Adrenal gland (tissue), 9 donors: ENCODE measurements at regions not wholly inside any gene's neighbourhood (a gene's known extent, or its start where the extent isn't known, plus 50 kb on each side); places are given as distances from the start of the nearest gene placed in this dataset.

ENCODE experiments used
- DNase-seq, 7 donors: peaks; one replicate each; pipeline ENCODE4 v3.0.0-alpha.2; 2019 to 2020
- H3K27ac ChIP-seq, 5 donors: fragments of 200-600 bp; sonication (generic) in 4 of 5; 1 replicate in 3 of 5; 2 replicates in 2 of 5; pipeline versions ENCODE4 v1.5.1 to v1.8.0; 2016 to 2020; ENCODE audit warnings: mild to moderate bottlenecking in 1 of 5
- H3K27me3 ChIP-seq: fragments of 200-600 bp; 2 replicates; pipeline ENCODE4 v1.8.0; 2021
- H3K36me3 ChIP-seq, 2 donors: fragments of 200-600 bp; replicated peaks in 1 of 2; 1 replicate in 1 of 2; 2 replicates in 1 of 2; pipeline versions ENCODE4 v1.5.1 to v1.8.0; 2018 to 2022
- H3K4me1 ChIP-seq, 2 donors: fragments of 200-600 bp; replicated peaks in 1 of 2; 1 replicate in 1 of 2; 2 replicates in 1 of 2; pipeline versions ENCODE4 v1.5.1 to v1.8.0; 2018 to 2021
- H3K4me3 ChIP-seq, 4 donors: fragments of 200-600 bp; sonication (generic) in 3 of 4; one replicate each; pipeline ENCODE4 v1.5.1; 2016 to 2018
- H3K9me3 ChIP-seq, 3 donors: fragments of 200-600 bp; sonication (generic) in 1 of 3; replicated peaks in 1 of 3; 1 replicate in 2 of 3; 2 replicates in 1 of 3; pipeline versions ENCODE4 v1.5.1 to v1.8.0; 2016 to 2021
- CTCF ChIP-seq, 6 experiments: fragments of 450-650 bp in 4 of 6; fragments of 200-600 bp in 2 of 6; sonication (generic) in 1 of 6; IDR thresholded peaks; 1 replicate in 5 of 6; 2 replicates in 1 of 6; pipeline versions ENCODE4 v1.5.1 to v1.8.0; 2016 to 2021; ENCODE audit warnings: antibody characterized with exemption in 6 of 6, mild to moderate bottlenecking in 2 of 6, moderate library complexity in 1 of 6
- POLR2A ChIP-seq, 2 donors: fragments of 450-650 bp; IDR thresholded peaks; one replicate each; pipeline ENCODE4 v1.6.1; 2017; ENCODE audit warnings: antibody characterized with exemption in 2 of 2, mild to moderate bottlenecking in 2 of 2, moderate library complexity in 1 of 2
- WGBS, 4 donors: extraction: QIAGEN DNeasy Blood & Tissue Kit in 2 of 4; methylation state at CpG; one replicate each; pipeline versions ENCODE4 v1.1.5 to v1.1.7; 2013 to 2017; 5-methylcytosine and 5-hydroxymethylcytosine counted together
- intact Hi-C, 2 donors: fragments of 100-400 bp; cut with DNase I; formaldehyde crosslinking; loops; one replicate each; pipeline versions ENCODE4 v1.14.1 to v1.15.0; 2022 to 2023
- donor health status: healthy with polysubstance abuse.
- donor health status: Bipolar disorder and iron deficiency.
- donor health status: DM: yes; HTN: yes; CAD: no.
- donor health status: DM: no; HTN: no; CAD: no.
- donor health status: DM: no; HTN: no; CAD: no.

DNA sequence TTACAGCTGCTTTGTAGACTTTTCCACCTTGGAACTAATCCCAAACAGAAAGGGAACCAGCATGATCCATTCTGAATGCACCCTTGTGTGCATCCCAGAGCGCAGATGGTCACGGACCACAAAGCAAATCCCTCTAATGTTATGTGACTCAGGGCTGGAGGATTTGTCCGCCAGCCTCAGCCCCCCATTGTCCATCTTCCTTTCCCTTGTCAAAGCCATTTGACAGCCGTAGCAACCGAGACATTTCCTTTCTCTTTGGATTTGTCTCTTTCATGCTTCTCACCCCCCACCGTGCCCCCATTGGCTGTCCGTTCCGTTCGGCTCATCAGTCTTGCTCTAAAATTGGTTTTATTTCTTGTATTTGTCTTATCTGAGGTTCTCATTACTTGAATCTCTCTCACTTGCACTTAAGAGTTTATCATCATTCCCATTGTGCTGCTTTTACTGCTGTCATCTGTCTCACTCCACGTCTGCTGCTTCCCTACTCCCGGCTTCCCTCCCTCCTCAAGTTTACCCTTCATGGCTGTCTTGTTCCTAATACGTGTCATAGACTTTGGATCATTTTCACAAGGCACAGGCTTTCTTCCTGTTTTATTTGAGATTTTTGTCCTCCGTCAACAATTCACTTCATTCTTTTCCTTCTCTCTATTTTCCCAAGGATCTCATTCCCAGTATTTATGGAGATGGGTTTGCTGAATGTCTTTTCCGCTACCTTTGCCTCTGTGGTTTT, 163.4 kb upstream of the ERCC4 start:
- Histone ChIP-seq H3K4me1 (no peaks in the 10 kb centered on the region), H3K4me3 (no peak overlapping the region), H3K27ac (no peak overlapping the region), H3K36me3 (no peaks in the 10 kb centered on the region), H3K27me3 (no peaks in the 10 kb centered on the region), H3K9me3 (no peaks in the 10 kb centered on the region)
- TF ChIP-seq POLR2A (IDR thresholded peaks at IDR 0.05) = no peak
- TF ChIP-seq CTCF (IDR thresholded peaks at IDR 0.05) = no peak
- intact Hi-C loops = no loop called here
- no peak for DNase-seq
- 64 to 76% (median 67%) methylated on average over 14 of the region's 14 CpGs for WGBS, 4 donors

DNA sequence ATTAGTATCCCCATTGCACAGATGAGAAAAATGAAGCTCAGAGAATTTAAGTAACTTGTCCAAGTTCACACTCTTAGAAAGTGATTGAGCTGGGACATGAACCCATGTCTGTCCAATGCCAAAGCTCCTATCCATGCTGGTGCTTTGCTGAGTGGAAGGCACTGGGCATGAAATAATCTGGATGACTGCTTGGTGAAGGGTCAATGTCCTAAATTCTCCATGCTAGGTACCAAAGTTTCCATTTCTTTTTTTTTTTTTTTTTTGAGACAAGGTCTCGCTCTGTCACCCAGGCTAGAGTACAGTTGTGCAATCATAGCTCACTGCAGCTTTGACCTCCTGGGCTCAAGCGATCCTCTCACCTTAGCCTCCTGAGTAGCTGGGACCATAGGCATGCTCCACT, 153.6 kb upstream of the ERCC4 start:
- H3K27me3 ChIP-seq = no peaks in the 10 kb centered on the region
- WGBS, 4 donors = 71 to 83% (median 75%) methylated on average over 2 of the region's 2 CpGs
- intact Hi-C loops = no loop called here
- no peak for DNase-seq
- H3K27ac ChIP-seq = no peak overlapping the region
- no peak overlapping the region for H3K4me3 ChIP-seq
- TF ChIP-seq CTCF (IDR thresholded peaks at IDR 0.05) = no peak
- TF ChIP-seq POLR2A (IDR thresholded peaks at IDR 0.05) = no peak
- no peaks in the 10 kb centered on the region for H3K9me3 ChIP-seq
- H3K4me1 ChIP-seq = no peaks in the 10 kb centered on the region
- no peaks in the 10 kb centered on the region for H3K36me3 ChIP-seq

DNA sequence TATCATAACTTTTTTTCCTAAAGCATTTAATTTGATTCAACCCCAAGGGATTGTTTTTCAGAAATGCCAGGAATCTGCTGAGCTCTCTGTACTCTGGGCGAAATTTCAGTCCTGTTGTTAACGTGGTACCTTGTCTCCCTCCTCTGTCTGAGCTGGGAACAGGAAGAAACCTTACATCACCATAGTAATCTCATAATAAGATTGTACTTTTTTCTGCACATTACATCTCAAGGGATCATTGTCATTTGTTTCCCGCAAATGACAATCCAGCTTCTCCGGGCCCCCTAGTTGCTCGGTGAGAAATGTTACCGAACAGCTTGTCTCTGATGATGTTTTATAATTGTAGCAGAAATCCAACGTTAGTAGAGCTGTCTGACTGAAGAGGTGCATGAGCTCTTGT, 152.7 kb upstream of the ERCC4 start:
- no peak for DNase-seq

DNA sequence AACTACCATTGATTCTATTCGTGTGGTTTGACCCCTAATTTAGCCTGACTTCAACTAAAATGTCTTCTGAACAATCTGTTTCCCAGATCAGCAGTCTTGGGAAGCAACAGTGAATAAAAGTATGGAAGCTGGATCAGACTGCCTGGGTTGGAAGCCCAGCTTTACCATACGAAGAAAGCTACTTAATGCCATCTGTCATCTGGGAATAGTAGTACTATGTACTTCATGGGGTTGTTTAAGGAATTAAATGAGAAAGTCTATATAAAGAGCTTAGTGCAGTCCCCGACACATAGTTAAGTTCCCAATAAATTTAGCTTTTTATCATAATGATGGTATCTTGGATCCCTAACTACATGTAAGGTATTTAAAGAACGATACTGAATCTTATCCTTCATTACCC, 151.5 kb upstream of the ERCC4 start:
- Histone ChIP-seq H3K9me3 (no peaks in the 10 kb centered on the region), H3K4me3 (no peak overlapping the region), H3K36me3 (no peaks in the 10 kb centered on the region), H3K27ac (no peak overlapping the region), H3K27me3 (no peaks in the 10 kb centered on the region), H3K4me1 (no peaks in the 10 kb centered on the region)
- DNase-seq = no peak
- WGBS, 4 donors = 44 to 49% (median 48%) methylated on average over 4 of the region's 4 CpGs
- intact Hi-C loops = no loop called here
- TF ChIP-seq POLR2A (IDR thresholded peaks at IDR 0.05) = no peak
- no peak for TF ChIP-seq CTCF (IDR thresholded peaks at IDR 0.05)

More for the DNA sequence above, 152.7 kb upstream of the ERCC4 start:
- Histone ChIP-seq H3K9me3 (no peaks in the 10 kb centered on the region), H3K27me3 (no peaks in the 10 kb centered on the region), H3K4me1 (no peaks in the 10 kb centered on the region), H3K4me3 (no peak overlapping the region), H3K36me3 (no peaks in the 10 kb centered on the region), H3K27ac (no peak overlapping the region)
- TF ChIP-seq POLR2A (IDR thresholded peaks at IDR 0.05) = no peak
- TF ChIP-seq CTCF (IDR thresholded peaks at IDR 0.05) = peak in 5 of 6 experiments; percentile 9 to 51 (median 26)
- 33 to 47% (median 41%) methylated on average over 7 of the region's 7 CpGs for WGBS, 4 donors
- intact Hi-C loops = no loop called here
